CD4-positive, alpha-beta T cell (primary cell): ENCODE measurements at regions not wholly inside any gene's neighbourhood (a gene's known extent, or its start where the extent isn't known, plus 50 kb on each side); places are given as distances from the start of the nearest gene placed in this dataset. TPM values are rescaled to one million over a fixed set of nuclear protein-coding genes. Genes with fewer than 3 reads are reported as not detected.

Experiments used
- ATAC-seq: fragments of 200-7000 bp; cut with Tn5 transposase; one replicate; pipeline ENCODE4 v1.10.0; 2022; ENCODE audit warnings: mild to moderate bottlenecking; ENCODE audit not compliant: poor library complexity
- CTCF ChIA-PET: fragments of 350-600 bp; sonication (Branson Sonifier 250); formaldehyde crosslinking; loops from one replicate; lab custom pipeline; 2021; ENCODE audit warnings: antibody characterized with exemption, inconsistent platforms; lab: Charles Lee
- POLR2A ChIA-PET: fragments of 350-600 bp; sonication (Branson Sonifier 250); formaldehyde crosslinking; loops from one replicate; lab custom pipeline; 2021; ENCODE audit warnings: antibody characterized with exemption, inconsistent platforms; lab: Charles Lee
- DNase-seq, 14 experiments: peaks; one replicate each; pipeline ENCODE4 v3.0.0-alpha.2; 2013 to 2020; ENCODE audit warnings: mixed read lengths in 2 of 14
- H3K27ac ChIP-seq, 2 donors: one replicate each; pipeline versions ENCODE4 v1.5.1 to v1.7.0; 2013; ENCODE audit warnings: low read length in 2 of 2, low read depth in 1 of 2, mild to moderate bottlenecking in 1 of 2
- H3K27me3 ChIP-seq, 2 experiments: 1 replicate in 1 of 2; 2 replicates in 1 of 2; pipeline versions ENCODE4 v1.6.1 to v1.7.0; 2013; ENCODE audit warnings: low read length in 2 of 2, control low read depth in 1 of 2, mild to moderate bottlenecking in 1 of 2, moderate library complexity in 1 of 2; ENCODE audit not compliant: insufficient read depth in 2 of 2, control insufficient read depth in 1 of 2
- H3K36me3 ChIP-seq: one replicate; pipeline ENCODE4 v1.6.1; 2013; ENCODE audit warnings: low read length, control low read depth; ENCODE audit not compliant: insufficient read depth
- H3K4me1 ChIP-seq: one replicate; pipeline ENCODE4 v1.6.1; 2013; ENCODE audit warnings: low read length, control low read depth; ENCODE audit not compliant: insufficient read depth
- H3K4me3 ChIP-seq: one replicate; pipeline ENCODE4 v1.5.1; 2013; ENCODE audit warnings: mild to moderate bottlenecking, low read length, moderate library complexity
- H3K9me3 ChIP-seq, 2 experiments: 1 replicate in 1 of 2; 2 replicates in 1 of 2; pipeline versions ENCODE4 v1.6.1 to v1.7.0; 2013; ENCODE audit warnings: low read length in 2 of 2, mild to moderate bottlenecking in 2 of 2, control low read depth in 1 of 2, moderate library complexity in 1 of 2; ENCODE audit not compliant: control insufficient read depth in 1 of 2, insufficient read depth in 1 of 2
- H3K27ac Mint-ChIP-seq: one replicate; pipeline ENCODE4 v1.8.0; 2020; ENCODE audit warnings: mixed read lengths
- H3K27me3 Mint-ChIP-seq: one replicate; pipeline ENCODE4 v1.8.0; 2021; ENCODE audit warnings: mixed read lengths
- H3K36me3 Mint-ChIP-seq: one replicate; pipeline ENCODE4 v1.8.0; 2021; ENCODE audit warnings: low read depth, mixed read lengths
- H3K4me1 Mint-ChIP-seq: one replicate; pipeline ENCODE4 v1.8.0; 2021; ENCODE audit warnings: low read depth, mixed read lengths
- H3K4me3 Mint-ChIP-seq: one replicate; pipeline ENCODE4 v1.8.0; 2020; ENCODE audit warnings: mild to moderate bottlenecking, mixed read lengths
- H3K9me3 Mint-ChIP-seq: one replicate; pipeline ENCODE4 v1.8.0; 2020; ENCODE audit warnings: mixed read lengths
- intact Hi-C, 2 experiments: fragments of 100-400 bp; cut with DNase I in 1 of 2; cut with micrococcal nuclease in 1 of 2; formaldehyde crosslinking; loops; one replicate each; pipeline versions ENCODE4 v1.15.1 to v1.9.0; 2023 to 2025; cut with DNase I, micrococcal nuclease
- microRNA-seq: library from miRNA; unstranded; fragments of <30 nt; microRNA quantifications from one replicate; pipeline ENCODE4 v1.2.0, GENCODE V29; 2021; ENCODE audit warnings: borderline microRNAs expressed, borderline replicate concordance
- TF ChIP-seq, protein P1 (sequence below): fragments of 200-600 bp; IDR thresholded peaks from one replicate; pipeline ENCODE4 v1.8.0; 2022; ENCODE audit warnings: antibody characterized with exemption, mild to moderate bottlenecking

GRCh38 chr3:67324554-67324953 lies 326.4 kb downstream of the KBTBD8 start:
- CTCF ChIA-PET, result no interaction called here
- no peak for DNase-seq
- intact Hi-C loops, result no loop called here
- no peaks in the 10 kb centered on the region for H3K4me1 Mint-ChIP-seq
- Histone ChIP-seq H3K27me3 (no peaks in the 10 kb centered on the region), H3K36me3 (no peaks in the 10 kb centered on the region), H3K4me1 (no peaks in the 10 kb centered on the region), H3K4me3 (no peak overlapping the region), H3K9me3 (no peaks in the 10 kb centered on the region), H3K27ac (no peak overlapping the region)
- ATAC-seq, result no peak
- POLR2A ChIA-PET, result no interaction called here
- H3K9me3 Mint-ChIP-seq, result peaks cover 1% of the 10 kb centered on the region
- H3K4me3 Mint-ChIP-seq, result no peak overlapping the region
- H3K36me3 Mint-ChIP-seq, result no peaks in the 10 kb centered on the region
- TF ChIP-seq, protein P1, sequence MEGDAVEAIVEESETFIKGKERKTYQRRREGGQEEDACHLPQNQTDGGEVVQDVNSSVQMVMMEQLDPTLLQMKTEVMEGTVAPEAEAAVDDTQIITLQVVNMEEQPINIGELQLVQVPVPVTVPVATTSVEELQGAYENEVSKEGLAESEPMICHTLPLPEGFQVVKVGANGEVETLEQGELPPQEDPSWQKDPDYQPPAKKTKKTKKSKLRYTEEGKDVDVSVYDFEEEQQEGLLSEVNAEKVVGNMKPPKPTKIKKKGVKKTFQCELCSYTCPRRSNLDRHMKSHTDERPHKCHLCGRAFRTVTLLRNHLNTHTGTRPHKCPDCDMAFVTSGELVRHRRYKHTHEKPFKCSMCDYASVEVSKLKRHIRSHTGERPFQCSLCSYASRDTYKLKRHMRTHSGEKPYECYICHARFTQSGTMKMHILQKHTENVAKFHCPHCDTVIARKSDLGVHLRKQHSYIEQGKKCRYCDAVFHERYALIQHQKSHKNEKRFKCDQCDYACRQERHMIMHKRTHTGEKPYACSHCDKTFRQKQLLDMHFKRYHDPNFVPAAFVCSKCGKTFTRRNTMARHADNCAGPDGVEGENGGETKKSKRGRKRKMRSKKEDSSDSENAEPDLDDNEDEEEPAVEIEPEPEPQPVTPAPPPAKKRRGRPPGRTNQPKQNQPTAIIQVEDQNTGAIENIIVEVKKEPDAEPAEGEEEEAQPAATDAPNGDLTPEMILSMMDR, result no peak
- H3K27me3 Mint-ChIP-seq, result no peaks in the 10 kb centered on the region
- H3K27ac Mint-ChIP-seq, result no peak overlapping the region

Small RNA genes lying in the stretch of these regions (microRNA-seq; reads per million reads assigned to microRNA genes)
- gene MIR4272, result not detected
